ENCODE measurements at regions not wholly inside any gene's neighbourhood (a gene's known extent, or its start where the extent isn't known, plus 50 kb on each side); places are given as distances from the start of the nearest gene placed in this dataset.
A peak's percentile ranks its signal among the peaks of the same experiment; 100 is the strongest.

DNA sequence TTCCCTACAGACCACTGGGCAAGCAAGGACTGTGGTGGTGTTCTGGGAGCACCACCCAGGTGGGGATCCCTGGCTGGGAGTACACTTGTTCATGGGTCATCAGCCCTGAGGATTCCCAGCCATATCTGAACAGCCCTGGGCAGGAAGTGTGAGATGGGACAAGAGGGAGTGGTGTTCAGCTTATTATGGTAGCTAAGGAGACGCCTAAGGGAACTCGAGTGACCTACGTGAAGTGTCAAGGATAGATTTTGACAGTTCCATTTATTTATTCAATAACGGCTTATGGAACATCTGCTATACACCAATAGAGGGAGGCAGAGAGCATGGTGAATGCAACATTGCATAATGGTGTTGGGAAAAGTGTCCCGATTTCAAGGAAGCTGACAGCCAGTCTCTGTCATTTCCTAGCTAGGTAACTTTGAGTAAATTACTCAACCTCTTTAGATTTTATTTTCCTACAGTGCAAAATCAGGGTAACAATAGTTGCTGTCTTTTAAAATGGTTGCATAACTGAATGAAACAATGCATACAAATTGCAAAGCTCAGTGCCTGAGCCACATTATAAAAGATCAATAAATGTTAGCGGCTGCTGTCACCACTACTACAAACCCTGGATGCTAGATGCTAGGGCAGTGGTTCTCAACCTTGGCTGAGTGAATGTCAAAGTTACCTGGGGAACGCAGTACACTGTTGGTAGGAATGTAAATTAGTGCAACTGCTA lies 534.1 kb downstream of the GRIN2A start:
- peak in 1 of 3 donors; percentile 18 for TF ChIP-seq CTCF (IDR thresholded peaks at IDR 0.05)
- DNase-seq (ENCODE audit: low spot score) (no peak), ATAC-seq (ENCODE audit: low FRiP score) (no peak)

- TF ChIP-seq CTCF (IDR thresholded peaks at IDR 0.05), result no peak
- DNase-seq (ENCODE audit: low spot score) (no peak), ATAC-seq (ENCODE audit: low FRiP score) (no peak)
These were observed 531.9 kb downstream of the GRIN2A start for GRCh38 chr16:9650284-9650683.

DNA sequence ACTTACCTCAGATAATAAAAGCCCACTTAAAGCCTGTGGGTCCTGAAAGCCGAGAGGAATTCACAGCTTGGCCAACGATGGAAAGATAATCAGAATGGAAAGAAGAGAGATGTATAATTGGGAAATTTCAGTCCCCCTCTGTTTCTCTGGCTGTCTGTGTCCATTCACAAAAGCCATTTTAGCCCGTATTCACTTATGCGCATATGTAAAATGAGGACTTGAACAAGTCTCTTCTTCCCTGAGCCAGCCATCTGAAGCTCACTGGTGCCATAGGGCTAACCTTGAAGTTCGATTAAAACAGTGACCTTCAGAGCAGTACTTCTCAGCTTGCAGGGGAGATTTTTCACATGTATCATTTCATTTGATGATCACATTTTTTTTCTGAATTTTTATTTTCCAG lies 527.2 kb downstream of the GRIN2A start:
- TF ChIP-seq CTCF (IDR thresholded peaks at IDR 0.05), result no peak
- ATAC-seq (ENCODE audit: low FRiP score), result no peak
- no peak for DNase-seq (ENCODE audit: low spot score)

GRCh38 chr16:9657641-9658040 lies 524.6 kb downstream of the GRIN2A start:
- ATAC-seq (ENCODE audit: low FRiP score), result no peak
- no peak for TF ChIP-seq CTCF (IDR thresholded peaks at IDR 0.05)
- no peak for DNase-seq (ENCODE audit: low spot score)

DNA sequence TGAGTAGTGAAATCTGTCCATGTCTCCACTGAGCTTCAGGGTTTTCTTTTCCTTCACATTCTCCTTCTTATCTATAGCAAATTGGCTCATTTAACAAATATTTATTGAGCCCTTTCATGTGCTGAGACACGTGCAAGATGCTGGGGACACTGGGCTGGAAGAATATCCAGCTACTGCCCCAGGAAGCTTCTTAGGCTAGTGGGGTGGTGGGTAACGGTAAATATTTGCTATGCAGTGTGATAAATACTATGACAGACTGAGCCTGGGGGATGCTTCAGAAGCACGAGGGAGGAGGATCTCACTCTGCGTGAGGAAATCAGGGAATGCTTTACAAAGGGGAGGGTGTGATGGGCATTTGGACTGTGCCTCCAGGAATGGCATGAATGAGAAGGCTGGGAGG lies 524.1 kb downstream of the GRIN2A start:
- ATAC-seq (ENCODE audit: low FRiP score) (no peak), DNase-seq (ENCODE audit: low spot score) (no peak)
- TF ChIP-seq CTCF (IDR thresholded peaks at IDR 0.05), result no peak

DNA sequence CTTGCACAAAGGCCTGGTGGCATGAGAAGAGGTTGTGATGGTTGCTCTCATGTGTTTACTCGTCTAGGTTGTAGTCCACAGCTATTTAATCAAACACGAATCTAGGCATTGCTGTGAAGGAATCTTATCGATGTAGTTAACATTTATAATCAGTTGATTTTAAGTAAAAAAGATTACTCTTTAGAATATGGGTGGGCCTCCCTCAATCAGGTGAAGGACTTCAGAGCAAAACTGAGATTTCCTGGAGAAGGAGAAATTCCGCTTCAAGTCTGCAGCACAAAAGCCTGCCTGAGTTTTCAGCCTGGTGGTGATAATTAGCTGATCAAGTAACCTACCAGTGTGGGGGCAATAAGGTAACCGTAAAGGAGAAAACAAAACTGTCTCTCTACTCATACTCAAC lies 523.6 kb downstream of the GRIN2A start:
- TF ChIP-seq CTCF (IDR thresholded peaks at IDR 0.05), result no peak
- no peak for DNase-seq (ENCODE audit: low spot score)

GRCh38 chr16:9660898-9661297 lies 521.3 kb downstream of the GRIN2A start:
- TF ChIP-seq CTCF (IDR thresholded peaks at IDR 0.05), result no peak
- DNase-seq (ENCODE audit: low spot score) (no peak), ATAC-seq (ENCODE audit: low FRiP score) (no peak)

More for the DNA sequence above, 523.6 kb downstream of the GRIN2A start:
- no peak for ATAC-seq (ENCODE audit: low FRiP score)

All from omental fat pad (tissue), 3 donors.